ENCODE measurements at regions not wholly inside any gene's neighbourhood (a gene's known extent, or its start where the extent isn't known, plus 50 kb on each side); places are given as distances from the start of the nearest gene placed in this dataset.

DNA sequence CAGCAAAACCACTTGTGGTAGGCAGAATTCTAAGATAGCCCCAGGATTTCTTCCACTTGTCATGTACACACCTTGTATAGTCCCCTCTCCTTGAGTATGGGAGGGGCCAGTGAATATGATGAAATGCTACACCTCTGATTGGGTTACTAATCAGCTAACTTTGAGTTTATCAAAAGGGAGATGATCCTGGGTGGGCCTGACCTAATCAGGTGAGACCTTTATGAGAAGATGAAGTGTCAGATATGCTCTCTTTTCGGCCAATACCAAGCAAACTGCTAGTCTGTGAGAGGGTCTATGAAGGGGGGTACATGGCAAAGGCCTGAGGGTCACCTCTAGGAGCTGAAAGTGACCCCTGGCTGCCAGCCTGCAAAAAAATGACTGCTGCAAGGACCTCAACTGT, 154.3 kb upstream of the CRY1 start:
- Histone ChIP-seq H3K4me2 (no peak overlapping the region), H2AFZ (no peak overlapping the region), H3K9me2 (ENCODE audit: insufficient read depth) (peaks cover 16% of the 10 kb centered on the region; the same call in 1 of the 2 replicates), H3K79me2 (replicated peaks; ENCODE audit: insufficient read depth) (no peaks in the 10 kb centered on the region), H3K36me3 (ENCODE audit: insufficient read depth) (no peaks in the 10 kb centered on the region), H3K27me3 (ENCODE audit: insufficient read depth) (no peaks in the 10 kb centered on the region), H4K20me1 (replicated peaks; ENCODE audit: insufficient read depth) (no peaks in the 10 kb centered on the region), H3K4me3 (no peak overlapping the region), H3K27ac (ENCODE audit: low read depth) (no peak overlapping the region), H3K4me1 (ENCODE audit: insufficient read depth) (no peaks in the 10 kb centered on the region), H3F3A (replicated peaks; ENCODE audit: low read depth) (no peaks in the 10 kb centered on the region)
- ATAC-seq (no peak), DNase-seq (ENCODE audit: low spot score) (no peak)
- Mint-ChIP-seq H3K4me3 (no peak overlapping the region), H3K4me1 (peaks cover 4% of the 10 kb centered on the region; the same call in 2 of the 3 replicates), H3K9me3 (no peaks in the 10 kb centered on the region), H3K27me3 (ENCODE audit: insufficient read depth, low read depth, poor library complexity) (no peaks in the 10 kb centered on the region), H3K27ac (no peak overlapping the region), H3K36me3 (ENCODE audit: low read depth) (no peaks in the 10 kb centered on the region)
- TF ChIP-seq, protein P1, sequence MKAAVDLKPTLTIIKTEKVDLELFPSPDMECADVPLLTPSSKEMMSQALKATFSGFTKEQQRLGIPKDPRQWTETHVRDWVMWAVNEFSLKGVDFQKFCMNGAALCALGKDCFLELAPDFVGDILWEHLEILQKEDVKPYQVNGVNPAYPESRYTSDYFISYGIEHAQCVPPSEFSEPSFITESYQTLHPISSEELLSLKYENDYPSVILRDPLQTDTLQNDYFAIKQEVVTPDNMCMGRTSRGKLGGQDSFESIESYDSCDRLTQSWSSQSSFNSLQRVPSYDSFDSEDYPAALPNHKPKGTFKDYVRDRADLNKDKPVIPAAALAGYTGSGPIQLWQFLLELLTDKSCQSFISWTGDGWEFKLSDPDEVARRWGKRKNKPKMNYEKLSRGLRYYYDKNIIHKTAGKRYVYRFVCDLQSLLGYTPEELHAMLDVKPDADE (IDR thresholded peaks at IDR 0.05): no peak
- TF ChIP-seq JUNB (IDR thresholded peaks at IDR 0.05; ENCODE audit: unreplicated experiment): no peak

DNA sequence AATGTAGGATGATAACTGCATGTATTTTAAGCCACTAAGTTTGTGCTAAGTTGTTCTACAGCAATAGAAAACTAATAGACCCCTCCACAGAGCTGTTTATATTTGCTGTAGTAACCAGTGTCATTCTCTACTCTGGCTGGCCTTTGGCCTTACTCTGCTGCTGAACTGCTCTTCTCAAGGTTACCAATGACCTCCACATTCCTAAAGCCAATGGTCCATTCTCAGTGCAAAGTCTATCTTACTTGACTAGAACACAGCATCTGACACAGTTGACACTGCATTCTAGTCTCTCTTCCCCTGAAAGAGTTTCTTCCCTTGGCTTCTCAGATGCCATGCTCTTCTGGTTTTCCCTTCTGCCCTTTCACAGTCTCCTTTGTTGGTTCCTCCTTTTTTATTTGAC, 154.8 kb upstream of the CRY1 start:
- no peaks in the 10 kb centered on the region for H3K36me3 Mint-ChIP-seq (ENCODE audit: low read depth)
- DNase-seq (ENCODE audit: low spot score): no peak
- Histone ChIP-seq H3K36me3 (ENCODE audit: insufficient read depth) (no peaks in the 10 kb centered on the region), H4K20me1 (replicated peaks; ENCODE audit: insufficient read depth) (no peaks in the 10 kb centered on the region), H3K4me1 (ENCODE audit: insufficient read depth) (no peaks in the 10 kb centered on the region), H3K27ac (ENCODE audit: low read depth) (no peak overlapping the region), H3K9me2 (ENCODE audit: insufficient read depth) (peaks cover 16% of the 10 kb centered on the region; the same call in 1 of the 2 replicates), H3F3A (replicated peaks; ENCODE audit: low read depth) (no peaks in the 10 kb centered on the region), H3K4me3 (no peak overlapping the region), H3K27me3 (ENCODE audit: insufficient read depth) (no peaks in the 10 kb centered on the region), H3K4me2 (no peak overlapping the region), H3K79me2 (replicated peaks; ENCODE audit: insufficient read depth) (no peaks in the 10 kb centered on the region), H2AFZ (no peak overlapping the region)
- no peaks in the 10 kb centered on the region for H3K27me3 Mint-ChIP-seq (ENCODE audit: insufficient read depth, low read depth, poor library complexity)
- H3K27ac Mint-ChIP-seq: no peak overlapping the region
- H3K4me1 Mint-ChIP-seq: peaks cover under 1% of the 10 kb centered on the region; the same call in 1 of the 3 replicates
- no peaks in the 10 kb centered on the region for H3K9me3 Mint-ChIP-seq
- ATAC-seq: no peak
- H3K4me3 Mint-ChIP-seq: no peak overlapping the region
- TF ChIP-seq, protein P2, sequence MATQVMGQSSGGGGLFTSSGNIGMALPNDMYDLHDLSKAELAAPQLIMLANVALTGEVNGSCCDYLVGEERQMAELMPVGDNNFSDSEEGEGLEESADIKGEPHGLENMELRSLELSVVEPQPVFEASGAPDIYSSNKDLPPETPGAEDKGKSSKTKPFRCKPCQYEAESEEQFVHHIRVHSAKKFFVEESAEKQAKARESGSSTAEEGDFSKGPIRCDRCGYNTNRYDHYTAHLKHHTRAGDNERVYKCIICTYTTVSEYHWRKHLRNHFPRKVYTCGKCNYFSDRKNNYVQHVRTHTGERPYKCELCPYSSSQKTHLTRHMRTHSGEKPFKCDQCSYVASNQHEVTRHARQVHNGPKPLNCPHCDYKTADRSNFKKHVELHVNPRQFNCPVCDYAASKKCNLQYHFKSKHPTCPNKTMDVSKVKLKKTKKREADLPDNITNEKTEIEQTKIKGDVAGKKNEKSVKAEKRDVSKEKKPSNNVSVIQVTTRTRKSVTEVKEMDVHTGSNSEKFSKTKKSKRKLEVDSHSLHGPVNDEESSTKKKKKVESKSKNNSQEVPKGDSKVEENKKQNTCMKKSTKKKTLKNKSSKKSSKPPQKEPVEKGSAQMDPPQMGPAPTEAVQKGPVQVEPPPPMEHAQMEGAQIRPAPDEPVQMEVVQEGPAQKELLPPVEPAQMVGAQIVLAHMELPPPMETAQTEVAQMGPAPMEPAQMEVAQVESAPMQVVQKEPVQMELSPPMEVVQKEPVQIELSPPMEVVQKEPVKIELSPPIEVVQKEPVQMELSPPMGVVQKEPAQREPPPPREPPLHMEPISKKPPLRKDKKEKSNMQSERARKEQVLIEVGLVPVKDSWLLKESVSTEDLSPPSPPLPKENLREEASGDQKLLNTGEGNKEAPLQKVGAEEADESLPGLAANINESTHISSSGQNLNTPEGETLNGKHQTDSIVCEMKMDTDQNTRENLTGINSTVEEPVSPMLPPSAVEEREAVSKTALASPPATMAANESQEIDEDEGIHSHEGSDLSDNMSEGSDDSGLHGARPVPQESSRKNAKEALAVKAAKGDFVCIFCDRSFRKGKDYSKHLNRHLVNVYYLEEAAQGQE (IDR thresholded peaks at IDR 0.05; ENCODE audit: unreplicated experiment): no peak
- no peak for TF ChIP-seq NANOG (IDR thresholded peaks at IDR 0.05; ENCODE audit: borderline replicate concordance)
- no peak for TF ChIP-seq ZNF331 (CRISPR knock-in tag; IDR thresholded peaks at IDR 0.05; ENCODE audit: low read depth)
- TF ChIP-seq STAT1 (IDR thresholded peaks at IDR 0.05; ENCODE audit: unreplicated experiment): no peak
- no peak for TF ChIP-seq CREB1 (CRISPR knock-in tag; IDR thresholded peaks at IDR 0.05; ENCODE audit: low read depth)
- TF ChIP-seq, protein P1 (IDR thresholded peaks at IDR 0.05): no peak
- no peak for TF ChIP-seq EZH2 (IDR thresholded peaks at IDR 0.05; ENCODE audit: low read depth, unreplicated experiment)
- TF ChIP-seq EZH2phosphoT487 (IDR thresholded peaks at IDR 0.05; ENCODE audit: unreplicated experiment): no peak
- TF ChIP-seq, protein P3, sequence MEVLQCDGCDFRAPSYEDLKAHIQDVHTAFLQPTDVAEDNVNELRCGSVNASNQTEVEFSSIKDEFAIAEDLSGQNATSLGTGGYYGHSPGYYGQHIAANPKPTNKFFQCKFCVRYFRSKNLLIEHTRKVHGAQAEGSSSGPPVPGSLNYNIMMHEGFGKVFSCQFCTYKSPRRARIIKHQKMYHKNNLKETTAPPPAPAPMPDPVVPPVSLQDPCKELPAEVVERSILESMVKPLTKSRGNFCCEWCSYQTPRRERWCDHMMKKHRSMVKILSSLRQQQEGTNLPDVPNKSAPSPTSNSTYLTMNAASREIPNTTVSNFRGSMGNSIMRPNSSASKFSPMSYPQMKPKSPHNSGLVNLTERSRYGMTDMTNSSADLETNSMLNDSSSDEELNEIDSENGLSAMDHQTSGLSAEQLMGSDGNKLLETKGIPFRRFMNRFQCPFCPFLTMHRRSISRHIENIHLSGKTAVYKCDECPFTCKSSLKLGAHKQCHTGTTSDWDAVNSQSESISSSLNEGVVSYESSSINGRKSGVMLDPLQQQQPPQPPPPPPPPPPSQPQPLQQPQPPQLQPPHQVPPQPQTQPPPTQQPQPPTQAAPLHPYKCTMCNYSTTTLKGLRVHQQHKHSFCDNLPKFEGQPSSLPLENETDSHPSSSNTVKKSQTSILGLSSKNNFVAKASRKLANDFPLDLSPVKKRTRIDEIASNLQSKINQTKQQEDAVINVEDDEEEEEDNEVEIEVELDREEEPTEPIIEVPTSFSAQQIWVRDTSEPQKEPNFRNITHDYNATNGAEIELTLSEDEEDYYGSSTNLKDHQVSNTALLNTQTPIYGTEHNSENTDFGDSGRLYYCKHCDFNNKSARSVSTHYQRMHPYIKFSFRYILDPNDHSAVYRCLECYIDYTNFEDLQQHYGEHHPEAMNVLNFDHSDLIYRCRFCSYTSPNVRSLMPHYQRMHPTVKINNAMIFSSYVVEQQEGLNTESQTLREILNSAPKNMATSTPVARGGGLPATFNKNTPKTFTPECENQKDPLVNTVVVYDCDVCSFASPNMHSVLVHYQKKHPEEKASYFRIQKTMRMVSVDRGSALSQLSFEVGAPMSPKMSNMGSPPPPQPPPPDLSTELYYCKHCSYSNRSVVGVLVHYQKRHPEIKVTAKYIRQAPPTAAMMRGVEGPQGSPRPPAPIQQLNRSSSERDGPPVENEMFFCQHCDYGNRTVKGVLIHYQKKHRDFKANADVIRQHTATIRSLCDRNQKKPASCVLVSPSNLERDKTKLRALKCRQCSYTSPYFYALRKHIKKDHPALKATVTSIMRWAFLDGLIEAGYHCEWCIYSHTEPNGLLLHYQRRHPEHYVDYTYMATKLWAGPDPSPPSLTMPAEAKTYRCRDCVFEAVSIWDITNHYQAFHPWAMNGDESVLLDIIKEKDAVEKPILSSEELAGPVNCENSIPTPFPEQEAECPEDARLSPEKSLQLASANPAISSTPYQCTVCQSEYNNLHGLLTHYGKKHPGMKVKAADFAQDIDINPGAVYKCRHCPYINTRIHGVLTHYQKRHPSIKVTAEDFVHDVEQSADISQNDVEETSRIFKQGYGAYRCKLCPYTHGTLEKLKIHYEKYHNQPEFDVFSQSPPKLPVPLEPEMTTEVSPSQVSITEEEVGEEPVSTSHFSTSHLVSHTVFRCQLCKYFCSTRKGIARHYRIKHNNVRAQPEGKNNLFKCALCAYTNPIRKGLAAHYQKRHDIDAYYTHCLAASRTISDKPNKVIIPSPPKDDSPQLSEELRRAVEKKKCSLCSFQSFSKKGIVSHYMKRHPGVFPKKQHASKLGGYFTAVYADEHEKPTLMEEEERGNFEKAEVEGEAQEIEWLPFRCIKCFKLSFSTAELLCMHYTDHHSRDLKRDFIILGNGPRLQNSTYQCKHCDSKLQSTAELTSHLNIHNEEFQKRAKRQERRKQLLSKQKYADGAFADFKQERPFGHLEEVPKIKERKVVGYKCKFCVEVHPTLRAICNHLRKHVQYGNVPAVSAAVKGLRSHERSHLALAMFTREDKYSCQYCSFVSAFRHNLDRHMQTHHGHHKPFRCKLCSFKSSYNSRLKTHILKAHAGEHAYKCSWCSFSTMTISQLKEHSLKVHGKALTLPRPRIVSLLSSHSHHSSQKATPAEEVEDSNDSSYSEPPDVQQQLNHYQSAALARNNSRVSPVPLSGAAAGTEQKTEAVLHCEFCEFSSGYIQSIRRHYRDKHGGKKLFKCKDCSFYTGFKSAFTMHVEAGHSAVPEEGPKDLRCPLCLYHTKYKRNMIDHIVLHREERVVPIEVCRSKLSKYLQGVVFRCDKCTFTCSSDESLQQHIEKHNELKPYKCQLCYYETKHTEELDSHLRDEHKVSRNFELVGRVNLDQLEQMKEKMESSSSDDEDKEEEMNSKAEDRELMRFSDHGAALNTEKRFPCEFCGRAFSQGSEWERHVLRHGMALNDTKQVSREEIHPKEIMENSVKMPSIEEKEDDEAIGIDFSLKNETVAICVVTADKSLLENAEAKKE (CRISPR knock-in tag; IDR thresholded peaks at IDR 0.05): no peak

Measured in GM23338 (cell line).